B cell (primary cell): ENCODE measurements at regions not wholly inside any gene's neighbourhood (a gene's known extent, or its start where the extent isn't known, plus 50 kb on each side); places are given as distances from the start of the nearest gene placed in this dataset.

Experiments used
- ATAC-seq: fragments of 200-7000 bp; cut with Tn5 transposase; one replicate; pipeline ENCODE4 v1.10.0; 2021; ENCODE audit warnings: low read depth, mild to moderate bottlenecking, moderate number of reproducible peaks, moderate library complexity
- CTCF ChIA-PET: fragments of 350-600 bp; sonication (Branson Sonifier 250); formaldehyde crosslinking; loops from one replicate; lab custom pipeline; 2021; ENCODE audit warnings: antibody characterized with exemption, inconsistent platforms; lab: Charles Lee
- POLR2A ChIA-PET: fragments of 350-600 bp; sonication (Branson Sonifier 250); formaldehyde crosslinking; loops from one replicate; lab custom pipeline; 2021; ENCODE audit warnings: antibody characterized with exemption; lab: Charles Lee
- DNase-seq: peaks from one replicate; pipeline ENCODE4 v3.0.0; 2013
- H2AFZ ChIP-seq: 2 replicates; pipeline ENCODE4 v1.6.1; 2012; ENCODE audit warnings: mild to moderate bottlenecking, low read depth, low read length; ENCODE audit not compliant: insufficient read depth, poor library complexity, severe bottlenecking
- H3K27ac ChIP-seq, 2 donors: 1 replicate in 1 of 2; 2 replicates in 1 of 2; pipeline ENCODE4 v1.5.1; 2012 to 2013; ENCODE audit warnings: low read length in 2 of 2, mild to moderate bottlenecking in 2 of 2, moderate library complexity in 1 of 2
- H3K27me3 ChIP-seq, 4 experiments: fragments of 200-600 bp in 1 of 4; sonication (generic) in 1 of 4; replicated peaks in 1 of 4; 1 replicate in 2 of 4; 2 replicates in 2 of 4; pipeline versions ENCODE4 v1.6.1 to v1.7.0; 2013 to 2016; ENCODE audit warnings: low read length in 3 of 4, mild to moderate bottlenecking in 2 of 4, mixed read lengths in 1 of 4, moderate library complexity in 1 of 4; ENCODE audit not compliant: insufficient read depth in 4 of 4, control insufficient read depth in 3 of 4; ENCODE audit errors: control extremely low read depth in 1 of 4
- H3K36me3 ChIP-seq, 2 experiments: replicated peaks in 1 of 2; 1 replicate in 1 of 2; 2 replicates in 1 of 2; pipeline versions ENCODE4 v1.6.1 to v1.7.1; 2013; ENCODE audit warnings: low read length in 1 of 2; ENCODE audit not compliant: insufficient read depth in 2 of 2, control insufficient read depth in 1 of 2; ENCODE audit errors: control extremely low read depth in 1 of 2, extremely low read depth in 1 of 2
- H3K4me1 ChIP-seq, 2 donors: fragments of 200-600 bp in 1 of 2; sonication (generic) in 1 of 2; 1 replicate in 1 of 2; 2 replicates in 1 of 2; pipeline versions ENCODE4 v1.5.1 to v1.6.1; 2013 to 2017; ENCODE audit warnings: low read length in 2 of 2; ENCODE audit not compliant: control insufficient read depth in 2 of 2, insufficient read depth in 2 of 2
- H3K4me2 ChIP-seq: replicated peaks from 2 replicates; pipeline ENCODE3; 2012; ENCODE audit warnings: mild to moderate bottlenecking, low read depth, low read length; ENCODE audit not compliant: poor library complexity, severe bottlenecking
- H3K4me3 ChIP-seq, 5 experiments: fragments of 200-600 bp in 1 of 5; sonication (generic) in 1 of 5; 1 replicate in 3 of 5; 2 replicates in 2 of 5; pipeline versions ENCODE4 v1.5.1 to v1.7.0; 2011 to 2016; ENCODE audit warnings: low read length in 4 of 5, mild to moderate bottlenecking in 4 of 5, low read depth in 2 of 5, control low read depth in 1 of 5, moderate library complexity in 1 of 5; ENCODE audit not compliant: insufficient read depth in 1 of 5; ENCODE audit errors: control extremely low read depth in 1 of 5, extremely low read depth in 1 of 5
- H3K79me2 ChIP-seq: fragments of 200-600 bp; sonication (generic); one replicate; pipeline ENCODE4 v1.6.0; 2016; ENCODE audit warnings: low read length; ENCODE audit not compliant: control insufficient read depth, insufficient read depth
- H3K9ac ChIP-seq: fragments of 200-600 bp; sonication (generic); 2 replicates; pipeline ENCODE4 v1.6.1; 2017; ENCODE audit warnings: mild to moderate bottlenecking, low read length, moderate library complexity
- H3K9me3 ChIP-seq, 3 donors: one replicate each; pipeline versions ENCODE4 v1.6.1 to v1.7.1; 2013; ENCODE audit warnings: low read length in 2 of 3; ENCODE audit not compliant: control insufficient read depth in 2 of 3, insufficient read depth in 1 of 3; ENCODE audit errors: control extremely low read depth in 1 of 3
- H4K20me1 ChIP-seq: 2 replicates; pipeline ENCODE4 v1.6.0; 2012; ENCODE audit warnings: mild to moderate bottlenecking, low read length; ENCODE audit not compliant: insufficient read depth, control insufficient read depth, poor library complexity, severe bottlenecking
- H3K27ac Mint-ChIP-seq: one replicate; pipeline ENCODE4 v1.8.0; 2021; ENCODE audit warnings: mixed read lengths
- H3K27me3 Mint-ChIP-seq: one replicate; pipeline ENCODE4 v1.8.0; 2021; ENCODE audit warnings: mixed read lengths
- H3K4me1 Mint-ChIP-seq: one replicate; pipeline ENCODE4 v1.8.0; 2021; ENCODE audit warnings: mixed read lengths
- H3K4me3 Mint-ChIP-seq: one replicate; pipeline ENCODE4 v1.8.0; 2021; ENCODE audit warnings: mixed read lengths
- H3K9me3 Mint-ChIP-seq: one replicate; pipeline ENCODE4 v1.8.0; 2022; ENCODE audit warnings: mixed read lengths; ENCODE audit not compliant: insufficient read depth
- EZH2 ChIP-seq: IDR thresholded peaks from 2 replicates; pipeline ENCODE4 v1.6.1; 2012; ENCODE audit warnings: borderline replicate concordance, low read depth, mild to moderate bottlenecking, moderate library complexity, low read length; ENCODE audit not compliant: insufficient read depth, poor library complexity, severe bottlenecking
- WGBS: methylation state at CpG from one replicate; pipeline ENCODE4 v1.1.5; 2013; ENCODE audit warnings: missing lambda C conversion rate; ENCODE audit not compliant: insufficient coverage; 5-methylcytosine and 5-hydroxymethylcytosine counted together
- intact Hi-C: fragments of 100-400 bp; cut with micrococcal nuclease; formaldehyde crosslinking; loops from one replicate; pipeline ENCODE4 v1.10.0; 2022
- TF ChIP-seq, protein P1 (sequence below): fragments of 200-600 bp; IDR thresholded peaks from one replicate; pipeline ENCODE4 v1.8.0; 2022; ENCODE audit warnings: antibody characterized with exemption, mild to moderate bottlenecking

GRCh38 chr4:53925050-53925605 is 139.3 kb downstream of the CHIC2 start:
- no peaks in the 10 kb centered on the region for H3K9me3 Mint-ChIP-seq
- no peak for TF ChIP-seq EZH2
- TF ChIP-seq, protein P1, sequence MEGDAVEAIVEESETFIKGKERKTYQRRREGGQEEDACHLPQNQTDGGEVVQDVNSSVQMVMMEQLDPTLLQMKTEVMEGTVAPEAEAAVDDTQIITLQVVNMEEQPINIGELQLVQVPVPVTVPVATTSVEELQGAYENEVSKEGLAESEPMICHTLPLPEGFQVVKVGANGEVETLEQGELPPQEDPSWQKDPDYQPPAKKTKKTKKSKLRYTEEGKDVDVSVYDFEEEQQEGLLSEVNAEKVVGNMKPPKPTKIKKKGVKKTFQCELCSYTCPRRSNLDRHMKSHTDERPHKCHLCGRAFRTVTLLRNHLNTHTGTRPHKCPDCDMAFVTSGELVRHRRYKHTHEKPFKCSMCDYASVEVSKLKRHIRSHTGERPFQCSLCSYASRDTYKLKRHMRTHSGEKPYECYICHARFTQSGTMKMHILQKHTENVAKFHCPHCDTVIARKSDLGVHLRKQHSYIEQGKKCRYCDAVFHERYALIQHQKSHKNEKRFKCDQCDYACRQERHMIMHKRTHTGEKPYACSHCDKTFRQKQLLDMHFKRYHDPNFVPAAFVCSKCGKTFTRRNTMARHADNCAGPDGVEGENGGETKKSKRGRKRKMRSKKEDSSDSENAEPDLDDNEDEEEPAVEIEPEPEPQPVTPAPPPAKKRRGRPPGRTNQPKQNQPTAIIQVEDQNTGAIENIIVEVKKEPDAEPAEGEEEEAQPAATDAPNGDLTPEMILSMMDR = no peak
- DNase-seq (no peak), ATAC-seq (no peak)
- POLR2A ChIA-PET = no interaction called here
- Histone ChIP-seq H3K36me3 (no peaks in the 10 kb centered on the region), H3K27ac (no peak overlapping the region), H3K4me2 (no peak overlapping the region), H3K27me3 (no peaks in the 10 kb centered on the region), H3K4me1 (no peaks in the 10 kb centered on the region), H3K79me2 (no peaks in the 10 kb centered on the region), H3K4me3 (no peak overlapping the region), H4K20me1 (no peaks in the 10 kb centered on the region), H3K9me3 (no peaks in the 10 kb centered on the region), H2AFZ (no peak overlapping the region), H3K9ac (no peak overlapping the region)
- H3K27me3 Mint-ChIP-seq = peaks cover 20% of the 10 kb centered on the region
- 96% methylated on average over 2 of the region's 2 CpGs for WGBS
- intact Hi-C loops = no loop called here
- H3K4me3 Mint-ChIP-seq = no peak overlapping the region
- CTCF ChIA-PET = interaction anchor here (0.5 to 1.6 kb wide), 4 partner anchors 293 to 386 kb away, joined by 3 to 4 read pairs (median 4); no protein-coding TSS in a partner anchor
- no peaks in the 10 kb centered on the region for H3K4me1 Mint-ChIP-seq
- H3K27ac Mint-ChIP-seq = no peak overlapping the region

DNA sequence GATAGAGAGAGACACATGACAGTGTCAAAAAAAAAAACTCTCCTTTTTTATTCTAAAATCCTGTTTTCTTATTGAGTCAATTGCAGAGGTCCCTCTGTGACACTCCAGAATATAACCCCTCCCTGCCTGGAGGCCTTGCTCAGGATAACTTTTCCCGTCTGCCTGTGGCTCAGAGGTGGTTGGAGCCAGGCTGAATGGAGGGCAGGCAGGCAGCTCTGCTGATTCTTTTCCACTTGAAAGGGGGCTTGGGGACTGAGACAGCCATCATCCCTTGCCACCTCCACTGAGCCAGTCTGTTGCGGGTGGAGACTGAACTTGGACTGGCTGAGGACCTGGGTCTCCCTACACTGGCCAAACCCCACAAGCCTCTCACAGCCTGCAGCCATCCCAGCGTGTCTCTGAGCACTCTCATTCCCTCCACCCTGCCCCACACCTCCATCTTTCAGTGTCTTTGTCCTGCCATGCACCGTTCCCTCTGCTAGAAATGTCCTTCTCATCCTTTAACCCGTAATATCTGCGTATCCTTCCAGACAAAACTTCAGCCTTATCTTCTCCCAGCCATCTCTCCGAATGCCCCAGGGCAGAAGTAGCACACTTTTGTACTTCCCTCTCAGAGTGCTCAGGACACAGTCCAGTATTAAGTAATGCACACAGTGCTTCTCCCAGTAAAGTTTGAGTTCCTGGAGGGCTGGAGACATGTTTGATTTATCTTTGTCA is 139.9 kb downstream of the CHIC2 start:
- Mint-ChIP-seq H3K27ac (no peak overlapping the region), H3K4me3 (no peak overlapping the region), H3K9me3 (no peaks in the 10 kb centered on the region), H3K27me3 (peaks cover 23% of the 10 kb centered on the region), H3K4me1 (no peaks in the 10 kb centered on the region)
- no peaks in the 10 kb centered on the region for H3K4me1 ChIP-seq
- no peak overlapping the region for H3K27ac ChIP-seq
- H3K9ac ChIP-seq = no peak overlapping the region
- H3K36me3 ChIP-seq = no peaks in the 10 kb centered on the region
- ATAC-seq (no peak), DNase-seq (no peak)
- H3K79me2 ChIP-seq = no peaks in the 10 kb centered on the region
- POLR2A ChIA-PET = no interaction called here
- H3K4me2 ChIP-seq = no peak overlapping the region
- TF ChIP-seq, protein P1 = no peak
- no peak for TF ChIP-seq EZH2
- no peak overlapping the region for H2AFZ ChIP-seq
- H3K9me3 ChIP-seq = no peaks in the 10 kb centered on the region
- CTCF ChIA-PET = interaction anchor here (1.2 kb wide), 1 partner anchor 309 kb away, joined by 3 read pairs; no protein-coding TSS in a partner anchor
- H3K27me3 ChIP-seq = no peaks in the 10 kb centered on the region
- 91% methylated on average over 6 of the region's 7 CpGs for WGBS
- H4K20me1 ChIP-seq = no peaks in the 10 kb centered on the region
- no peak overlapping the region for H3K4me3 ChIP-seq
- intact Hi-C loops = no loop called here
